KMS-11 (cell line): ENCODE measurements at regions not wholly inside any gene's neighbourhood (a gene's known extent, or its start where the extent isn't known, plus 50 kb on each side); places are given as distances from the start of the nearest gene placed in this dataset.

Source experiments
- H2AFZ ChIP-seq: fragments of 200-600 bp; sonication (generic); 2 replicates; pipeline ENCODE4 v1.6.1; 2016; ENCODE audit warnings: antibody characterized with exemption, mixed run types, low read depth
- H3K27ac ChIP-seq: fragments of 200-600 bp; sonication (generic); 2 replicates; pipeline ENCODE4 v1.6.1; 2016; ENCODE audit warnings: mild to moderate bottlenecking, mixed run types
- H3K27me3 ChIP-seq: fragments of 200-600 bp; sonication (generic); 2 replicates; pipeline ENCODE4 v1.6.1; 2017; ENCODE audit warnings: mild to moderate bottlenecking, low read depth, mixed run types, moderate library complexity; ENCODE audit not compliant: insufficient read depth
- H3K36me3 ChIP-seq: fragments of 200-600 bp; sonication (generic); 2 replicates; pipeline ENCODE4 v1.6.1; 2017; ENCODE audit warnings: mild to moderate bottlenecking, mixed run types; ENCODE audit not compliant: insufficient read depth
- H3K4me1 ChIP-seq: fragments of 200-600 bp; sonication (generic); 2 replicates; pipeline ENCODE4 v1.6.1; 2016; ENCODE audit warnings: mild to moderate bottlenecking, low read depth, mixed run types; ENCODE audit not compliant: poor library complexity, severe bottlenecking
- H3K4me2 ChIP-seq: fragments of 200-600 bp; sonication (generic); 2 replicates; pipeline ENCODE4 v1.7.0; 2016; ENCODE audit warnings: mild to moderate bottlenecking, mixed run types
- H3K4me3 ChIP-seq: fragments of 200-600 bp; sonication (generic); IDR thresholded peaks from 2 replicates; pipeline ENCODE4 v1.6.1; 2017; ENCODE audit warnings: low read depth, low read length, mixed read lengths; ENCODE audit not compliant: insufficient read depth
- H3K79me2 ChIP-seq: fragments of 200-600 bp; sonication (generic); 2 replicates; pipeline ENCODE4 v1.6.1; 2016; ENCODE audit warnings: low read depth, mixed run types; ENCODE audit not compliant: insufficient read depth
- H3K9ac ChIP-seq: fragments of 200-600 bp; sonication (generic); 2 replicates; pipeline ENCODE4 v1.6.1; 2016; ENCODE audit warnings: mild to moderate bottlenecking, mixed run types
- H4K20me1 ChIP-seq: fragments of 200-600 bp; sonication (generic); 2 replicates; pipeline ENCODE4 v1.6.1; 2016; ENCODE audit warnings: mild to moderate bottlenecking, mixed run types; ENCODE audit not compliant: insufficient read depth
- CTCF ChIP-seq: fragments of 200-600 bp; sonication (generic); conservative IDR thresholded peaks from 2 replicates; pipeline ENCODE4 v1.6.1; 2017; ENCODE audit warnings: low read depth, mild to moderate bottlenecking, antibody characterized with exemption, low read length, moderate library complexity, mixed read lengths

DNA sequence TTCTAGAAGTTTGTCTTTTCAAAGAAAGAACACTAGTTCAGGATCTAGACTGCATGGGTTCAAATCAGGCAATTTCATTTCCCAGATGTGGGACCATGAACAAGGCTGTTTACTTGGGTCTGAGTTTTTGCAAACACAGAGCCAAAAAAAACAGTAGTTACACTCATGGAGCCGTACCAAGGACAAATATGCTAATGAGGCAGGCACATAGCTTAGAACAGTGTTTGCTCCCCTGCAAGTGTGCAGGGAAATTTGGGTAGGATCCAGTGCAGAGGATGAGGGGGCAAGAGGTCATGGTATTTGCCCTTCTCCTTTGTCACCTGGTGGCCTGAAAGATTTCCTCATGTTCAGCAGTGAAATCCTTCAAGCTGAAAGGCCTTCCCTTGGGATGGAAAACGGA, 860.4 kb downstream of the VRK1 start:
- Histone ChIP-seq H3K4me2 (no peak overlapping the region), H2AFZ (no peak overlapping the region), H3K36me3 (no peaks in the 10 kb centered on the region), H3K9ac (no peak overlapping the region), H4K20me1 (no peaks in the 10 kb centered on the region), H3K27me3 (no peaks in the 10 kb centered on the region), H3K4me3 (no peak overlapping the region), H3K27ac (no peak overlapping the region), H3K79me2 (no peaks in the 10 kb centered on the region), H3K4me1 (no peaks in the 10 kb centered on the region)
- no peak for TF ChIP-seq CTCF

DNA sequence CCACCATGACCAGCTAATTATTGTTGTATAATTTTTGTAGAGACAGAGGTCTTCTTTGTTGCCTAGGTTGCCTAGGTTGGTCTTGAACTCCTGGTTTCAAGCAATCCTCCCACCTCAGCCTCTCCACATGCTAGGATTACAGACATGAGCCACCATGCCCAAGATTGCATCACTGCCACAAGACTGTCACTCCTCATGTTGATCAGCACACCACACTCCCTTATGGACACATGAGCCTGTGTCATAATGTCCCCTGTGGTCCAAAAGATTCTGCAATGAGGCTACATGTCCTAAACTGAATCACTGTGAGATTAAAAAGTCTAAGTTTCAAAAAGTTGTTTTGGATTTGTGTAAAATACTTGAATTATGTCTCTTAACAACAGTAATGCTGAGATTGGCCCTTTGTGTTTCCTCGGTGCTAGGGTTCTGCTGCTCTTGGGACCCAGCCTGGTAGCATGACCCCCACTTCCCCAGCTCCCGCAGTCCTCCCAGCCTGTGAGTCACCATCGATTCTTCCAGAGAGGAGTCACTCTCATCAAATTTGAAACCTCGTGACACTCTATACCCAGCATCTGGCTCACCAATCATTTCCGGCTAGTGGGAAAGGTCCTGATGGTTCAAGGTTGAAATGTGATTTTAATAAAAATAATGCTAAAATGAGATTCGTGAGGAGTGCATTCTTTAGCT, 890.9 kb downstream of the VRK1 start:
- Histone ChIP-seq H3K4me1 (no peaks in the 10 kb centered on the region), H3K79me2 (no peaks in the 10 kb centered on the region), H3K36me3 (no peaks in the 10 kb centered on the region), H3K9ac (no peak overlapping the region), H2AFZ (no peak overlapping the region), H3K4me3 (no peak overlapping the region), H3K27me3 (no peaks in the 10 kb centered on the region), H3K27ac (no peak overlapping the region), H4K20me1 (no peaks in the 10 kb centered on the region), H3K4me2 (no peak overlapping the region)
- TF ChIP-seq CTCF: no peak

DNA sequence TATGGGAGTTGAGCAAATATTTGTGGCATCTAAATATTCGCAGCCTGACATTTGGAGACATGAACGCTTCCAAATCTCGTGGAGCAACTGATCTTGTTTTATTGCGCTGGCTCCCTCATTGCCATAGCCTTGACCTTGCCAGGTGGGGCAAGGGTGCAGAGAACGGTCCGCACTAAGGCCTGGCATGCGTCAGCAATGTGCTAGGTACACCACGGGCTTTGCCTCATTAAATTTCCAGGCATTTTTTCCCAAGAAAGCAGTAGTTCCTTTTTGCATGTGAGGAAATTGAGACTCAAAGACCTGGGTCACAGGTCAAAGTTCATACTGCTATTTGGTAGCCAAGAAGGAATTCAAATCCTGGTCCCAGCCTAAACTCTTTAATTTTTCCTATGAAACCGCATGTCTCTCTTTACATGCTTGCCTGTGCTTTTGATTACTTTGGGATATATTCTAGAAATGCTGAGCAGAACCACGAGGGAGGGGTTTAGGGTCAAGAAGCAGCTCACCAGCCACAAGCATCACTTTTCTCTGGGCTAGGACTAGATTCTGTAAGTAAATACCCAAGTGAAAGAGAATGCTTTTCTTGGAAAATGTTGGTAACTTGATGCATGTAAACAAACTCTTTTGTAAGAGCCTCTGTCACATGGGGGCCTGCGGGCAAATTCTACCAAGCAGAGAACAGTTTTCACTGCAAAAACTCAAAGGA, 891.6 kb downstream of the VRK1 start:
- H3K4me3 ChIP-seq: no peak overlapping the region
- no peaks in the 10 kb centered on the region for H3K36me3 ChIP-seq
- H3K79me2 ChIP-seq: no peaks in the 10 kb centered on the region
- H3K4me1 ChIP-seq: no peaks in the 10 kb centered on the region
- H2AFZ ChIP-seq: no peak overlapping the region
- H3K27me3 ChIP-seq: no peaks in the 10 kb centered on the region
- no peak overlapping the region for H3K27ac ChIP-seq
- no peak overlapping the region for H3K9ac ChIP-seq
- H3K4me2 ChIP-seq: no peak overlapping the region
- no peaks in the 10 kb centered on the region for H4K20me1 ChIP-seq
- no peak for TF ChIP-seq CTCF

DNA sequence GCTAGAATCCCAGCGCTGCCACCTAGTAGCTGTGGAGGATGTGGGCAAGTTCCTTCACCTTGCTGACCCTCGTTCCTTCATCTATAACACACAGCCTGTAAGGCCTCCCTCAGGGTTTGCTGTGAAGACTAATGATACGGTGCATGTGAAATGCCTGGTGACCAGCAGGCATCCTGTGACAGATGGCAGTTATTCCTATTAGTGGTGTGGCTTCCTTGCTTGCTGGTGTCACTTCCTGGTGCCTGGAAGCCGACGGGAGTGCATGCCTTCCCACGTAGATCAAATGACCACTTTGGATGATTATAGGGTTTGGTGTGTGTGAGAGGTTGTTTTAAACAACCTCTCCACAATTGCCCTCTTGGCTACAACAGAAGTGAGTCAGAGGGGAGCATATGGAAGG, 894.9 kb downstream of the VRK1 start:
- Histone ChIP-seq H3K4me1 (no peaks in the 10 kb centered on the region), H4K20me1 (no peaks in the 10 kb centered on the region), H3K36me3 (no peaks in the 10 kb centered on the region), H3K4me2 (no peak overlapping the region), H3K79me2 (no peaks in the 10 kb centered on the region), H3K4me3 (no peak overlapping the region), H3K9ac (no peak overlapping the region), H3K27ac (no peak overlapping the region), H2AFZ (no peak overlapping the region), H3K27me3 (no peaks in the 10 kb centered on the region)
- TF ChIP-seq CTCF: no peak
